GM12878 (cell line): ENCODE measurements at regions not wholly inside any gene's neighbourhood (a gene's known extent, or its start where the extent isn't known, plus 50 kb on each side); places are given as distances from the start of the nearest gene placed in this dataset.

Experiments used
- ATAC-seq: fragments of 200-7000 bp; cut with Tn5 transposase; 3 replicates; pipeline ENCODE4 v1.9.1; 2020; ENCODE audit warnings: mild to moderate bottlenecking, moderate library complexity
- BruUV-seq: library from RNA; stranded (reverse); fragments of 400-500 nt; replicated peaks from 2 replicates; lab custom pipeline; 2021; lab: Mats Ljungman, UMichigan
- CTCF ChIA-PET: fragments of 300-600 bp; sonication (Branson Sonifier 250); formaldehyde crosslinking; extraction: SDS; loops from one replicate; lab custom pipeline; 2021; ENCODE audit warnings: inconsistent platforms; lab: Yijun Ruan, JAX
- POLR2A ChIA-PET: fragments of 350-600 bp; formaldehyde crosslinking; extraction: SDS; loops from one replicate; lab custom pipeline; 2021; ENCODE audit warnings: inconsistent platforms; lab: Charles Lee
- RAD21 ChIA-PET: fragments of 300-600 bp; sonication (Branson Sonifier 250); formaldehyde crosslinking; loops from one replicate; lab custom pipeline; 2023; ENCODE audit warnings: antibody characterized with exemption; ENCODE audit not compliant: unreplicated experiment; lab: Charles Lee
- SMC1A ChIA-PET: fragments of 300-600 bp; sonication (Branson Sonifier 250); formaldehyde crosslinking; loops from one replicate; lab custom pipeline; 2023; ENCODE audit not compliant: unreplicated experiment, uncharacterized antibody; lab: Charles Lee
- DNase-seq: peaks from one replicate; pipeline ENCODE4 v3.0.0-alpha.2; 2011; ENCODE audit warnings: low read depth, low spot score
- FAIRE-seq: peaks from 3 replicates; lab custom pipeline; 2011; peaks lifted over from hg19 to GRCh38; lab: Jason Lieb, UNC
- H2AFZ ChIP-seq: 2 replicates; pipeline ENCODE4 v1.6.0; 2011; ENCODE audit warnings: low read depth, low read length, control low read depth; ENCODE audit not compliant: control insufficient read depth
- H3K27ac ChIP-seq: 2 replicates; pipeline ENCODE4 v1.5.1; 2011; ENCODE audit warnings: control low read depth; ENCODE audit not compliant: control insufficient read depth, insufficient read depth
- H3K27me3 ChIP-seq, 2 experiments: replicated peaks in 1 of 2; 2 replicates each; pipeline versions ENCODE4 v1.6.0 to v1.6.1; 2011; ENCODE audit warnings: low read length in 1 of 2; ENCODE audit not compliant: control insufficient read depth in 2 of 2, insufficient read depth in 2 of 2
- H3K36me3 ChIP-seq, 2 experiments: 2 replicates each; pipeline ENCODE4 v1.5.1; 2011; ENCODE audit warnings: low read length in 1 of 2; ENCODE audit not compliant: control insufficient read depth in 2 of 2, insufficient read depth in 2 of 2
- H3K4me1 ChIP-seq: 2 replicates; pipeline ENCODE4 v1.6.1; 2011; ENCODE audit warnings: mild to moderate bottlenecking, low read length, moderate library complexity, mixed read lengths; ENCODE audit not compliant: control insufficient read depth, insufficient read depth
- H3K4me2 ChIP-seq: 2 replicates; pipeline ENCODE4 v1.6.0; 2011; ENCODE audit warnings: control low read depth; ENCODE audit not compliant: control insufficient read depth, insufficient read depth
- H3K4me3 ChIP-seq: fragments of 200-600 bp; sonication (generic); 2 replicates; pipeline ENCODE4 v1.5.1; 2016
- H3K79me2 ChIP-seq: 2 replicates; pipeline ENCODE4 v1.6.0; 2011; ENCODE audit warnings: low read length; ENCODE audit not compliant: control insufficient read depth, insufficient read depth
- H3K9ac ChIP-seq: 2 replicates; pipeline ENCODE4 v1.8.0; 2011; ENCODE audit warnings: low read length, control low read depth, mixed read lengths; ENCODE audit not compliant: control insufficient read depth, insufficient read depth
- H3K9me3 ChIP-seq: replicated peaks from 3 replicates; pipeline ENCODE4 v1.5.1; 2011; ENCODE audit warnings: mild to moderate bottlenecking, low read length; ENCODE audit not compliant: control insufficient read depth, insufficient read depth
- H4K20me1 ChIP-seq: 2 replicates; pipeline ENCODE4 v1.6.0; 2011; ENCODE audit not compliant: control insufficient read depth, insufficient read depth
- CHD4 ChIP-seq: fragments of 200-600 bp; sonication (generic); IDR thresholded peaks from 2 replicates; pipeline ENCODE4 v1.6.1; 2016; ENCODE audit warnings: mild to moderate bottlenecking
- RUNX3 ChIP-seq: IDR thresholded peaks from 2 replicates; pipeline ENCODE4 v1.6.1; 2012; ENCODE audit warnings: low read length, inconsistent platforms
- ZNF687 ChIP-seq: fragments of 450-650 bp; IDR thresholded peaks from 2 replicates; pipeline ENCODE4 v1.6.1; 2017; ENCODE audit warnings: mild to moderate bottlenecking, moderate library complexity
- WGBS: methylation state at CpG from one replicate; pipeline ENCODE4 v1.1.6; 2016; ENCODE audit warnings: low lambda C conversion rate; ENCODE audit not compliant: insufficient replicate concordance, insufficient coverage; ENCODE audit errors: missing lambda C conversion rate; 5-methylcytosine and 5-hydroxymethylcytosine counted together
- in situ Hi-C: fragments of 300-500 bp; cut with MboI; formaldehyde crosslinking; loops from 9 replicates; pipeline ENCODE4 v1.14.3; 2018; ENCODE audit warnings: mixed read lengths
- intact Hi-C: fragments of 100-400 bp; cut with micrococcal nuclease; formaldehyde crosslinking; loops from one replicate; pipeline ENCODE4 v1.14.2; 2022; ENCODE audit not compliant: unreplicated experiment

- TF ChIP-seq ZNF687 = no peak
- TF ChIP-seq, all 136 proteins: peak for 0
Observed at GRCh38 chr6:2407525-2407924, 162.1 kb upstream of the GMDS start (continued).

- SMC1A ChIA-PET = no interaction called here
- H3K9me3 ChIP-seq = no peaks in the 10 kb centered on the region
- H4K20me1 ChIP-seq = no peaks in the 10 kb centered on the region
- H3K36me3 ChIP-seq = no peaks in the 10 kb centered on the region
- no TSS peak for BruUV-seq
- RAD21 ChIA-PET = no interaction called here
- intact Hi-C loops = no loop called here
- no peak overlapping the region for H3K4me3 ChIP-seq
- FAIRE-seq = no peak
- DNase-seq = no peak
- H3K79me2 ChIP-seq = no peaks in the 10 kb centered on the region
- no peak overlapping the region for H3K27ac ChIP-seq
- WGBS = 8% methylated on average over 6 of the region's 6 CpGs
- TF ChIP-seq RUNX3 (peak; percentile 19; the same call in 1 of the 2 replicates), CHD4 (no peak)
- H3K9ac ChIP-seq = no peak overlapping the region
- POLR2A ChIA-PET = no interaction called here
- in situ Hi-C loops = no loop called here
- no peak overlapping the region for H2AFZ ChIP-seq
- ATAC-seq = no peak
- peaks cover 0 to 2% of the 10 kb centered on the region in 2 experiments; a peak in 1 of 4 replicates for H3K27me3 ChIP-seq
- H3K4me2 ChIP-seq = no peak overlapping the region
- CTCF ChIA-PET = no interaction called here
- no peaks in the 10 kb centered on the region for H3K4me1 ChIP-seq
Observed at GRCh38 chr6:2404211-2404929, 159.0 kb upstream of the GMDS start.
